Liver (tissue), 3 donors: ENCODE measurements at regions not wholly inside any gene's neighbourhood (a gene's known extent, or its start where the extent isn't known, plus 50 kb on each side); places are given as distances from the start of the nearest gene placed in this dataset.

Source experiments
- CTCF ChIP-seq: fragments of 150-350 bp; IDR thresholded peaks from 2 replicates; pipeline ENCODE4 v1.5.1; 2017; ENCODE audit warnings: improper control_type of control experiment, low read depth, low read length; ENCODE audit not compliant: missing input control
- EGR1 ChIP-seq, 2 donors: IDR thresholded peaks; 2 replicates each; pipeline ENCODE4 v1.6.1; 2016 to 2018; ENCODE audit warnings: antibody characterized with exemption in 2 of 2, low read depth in 2 of 2
- GABPA ChIP-seq, 2 donors: IDR thresholded peaks in 1 of 2; conservative IDR thresholded peaks in 1 of 2; 2 replicates each; pipeline ENCODE4 v1.6.1; 2016; ENCODE audit warnings: antibody characterized with exemption in 2 of 2, mild to moderate bottlenecking in 1 of 2, moderate library complexity in 1 of 2
- MAX ChIP-seq: IDR thresholded peaks from 2 replicates; pipeline ENCODE4 v1.6.1; 2016; ENCODE audit warnings: antibody characterized with exemption
- RXRA ChIP-seq, 2 donors: IDR thresholded peaks; 2 replicates each; pipeline ENCODE4 v1.6.1; 2017 to 2018; ENCODE audit warnings: antibody characterized with exemption in 2 of 2, mild to moderate bottlenecking in 1 of 2
- TAF1 ChIP-seq: conservative IDR thresholded peaks from 2 replicates; pipeline ENCODE4 v1.6.1; 2016; ENCODE audit warnings: antibody characterized with exemption, mild to moderate bottlenecking
- donor health status: healthy.
- donor health status: healthy.

GRCh38 chr1:55400508-55400907, 185.3 kb upstream of the USP24 start:
- TF ChIP-seq CTCF (no peak), GABPA (IDR thresholded peaks at IDR 0.05 in 1 of 2, conservative IDR thresholded peaks at IDR 0.05 in 1 of 2) (no peak), MAX (no peak), TAF1 (no peak), RXRA (IDR thresholded peaks at IDR 0.05) (no peak), EGR1 (IDR thresholded peaks at IDR 0.05; ENCODE audit: low read depth in 2 of 2) (no peak)
